Heart right ventricle (tissue), 16 donors: ENCODE measurements at regions not wholly inside any gene's neighbourhood (a gene's known extent, or its start where the extent isn't known, plus 50 kb on each side); places are given as distances from the start of the nearest gene placed in this dataset.

ENCODE experiments used
- ATAC-seq, 8 donors: fragments of 200-7000 bp; cut with Tn5 transposase; one replicate each; pipeline ENCODE4 v1.9.1; 2020; ENCODE audit warnings: mild to moderate bottlenecking in 8 of 8, moderate library complexity in 8 of 8, moderate number of reproducible peaks in 1 of 8
- DNase-seq, 2 donors: peaks; one replicate each; pipeline ENCODE4 v3.0.0-alpha.2; 2020
- H3K27ac ChIP-seq, 10 donors: fragments of 200-600 bp; sonication (generic) in 2 of 10; one replicate each; pipeline versions ENCODE4 v1.5.0 to v1.8.0; 2020 to 2022; ENCODE audit warnings: mild to moderate bottlenecking in 3 of 10
- H3K27me3 ChIP-seq, 7 donors: fragments of 200-600 bp; one replicate each; pipeline ENCODE4 v1.8.0; 2021 to 2022; ENCODE audit warnings: mild to moderate bottlenecking in 2 of 7
- H3K36me3 ChIP-seq, 9 donors: fragments of 200-600 bp; sonication (generic) in 1 of 9; one replicate each; pipeline versions ENCODE4 v1.5.0 to v1.8.0; 2020 to 2022; ENCODE audit warnings: mild to moderate bottlenecking in 2 of 9
- H3K4me1 ChIP-seq, 9 donors: fragments of 200-600 bp; sonication (generic) in 1 of 9; one replicate each; pipeline versions ENCODE4 v1.5.0 to v1.8.0; 2020 to 2022; ENCODE audit warnings: mild to moderate bottlenecking in 4 of 9
- H3K4me3 ChIP-seq, 10 donors: fragments of 200-600 bp; sonication (generic) in 2 of 10; one replicate each; pipeline versions ENCODE4 v1.5.0 to v1.8.0; 2020 to 2022; ENCODE audit warnings: mild to moderate bottlenecking in 7 of 10, moderate library complexity in 2 of 10
- H3K9me3 ChIP-seq, 11 donors: fragments of 200-600 bp in 10 of 11; sonication (generic) in 2 of 11; one replicate each; pipeline versions ENCODE4 v1.5.0 to v1.8.0; 2013 to 2022; ENCODE audit warnings: mild to moderate bottlenecking in 2 of 11, control low read depth in 1 of 11, moderate library complexity in 1 of 11
- WGBS, 2 donors: extraction: QIAGEN DNeasy Blood & Tissue Kit; methylation state at CpG; one replicate each; pipeline ENCODE4 v1.1.7; 2013; ENCODE audit warnings: inconsistent platforms in 1 of 2; 5-methylcytosine and 5-hydroxymethylcytosine counted together
- intact Hi-C, 10 donors: fragments of 100-400 bp; cut with DNase I; formaldehyde crosslinking; loops; one replicate each; pipeline versions ENCODE4 v1.11.1 to v1.14.2; 2022
- TF ChIP-seq, protein P1 (sequence below), 9 donors: fragments of 200-600 bp; sonication (generic) in 2 of 9; IDR thresholded peaks; one replicate each; pipeline versions ENCODE4 v1.5.0 to v1.8.0; 2021 to 2022; ENCODE audit warnings: antibody characterized with exemption in 9 of 9, mild to moderate bottlenecking in 5 of 9, moderate library complexity in 1 of 9
- donor health status: Arrhythmogenic right ventricular cardiomyopathy.
- donor health status: ischemic (EF 13 %, LVEDD 7.1; RV severe dilation, severe dysfunction).
- donor health status: healthy with polysubstance abuse.
- donor health status: DM: no; HTN: yes; CAD: no.
- donor health status: DM: no; HTN: no; CAD: no.
- donor health status: ischemic (EF 25% LVEDD 6.9; RV normal size, moderate dysfunction).
- donor health status: ischemic (EF 25% LVEDD 5.7; RV mildly dilated, moderate dysfunction).
- donor health status: healthy.
- donor health status: DM: yes; HTN: yes; CAD: no.
- donor health status: Ischemic cardiomyopathy.
- donor health status: ischemic (EF 35%, LVEDD 5.7; RV mildly dilated, moderate dysfunction).
- donor health status: nonischemic (EF 11% LVEDD 7.7; RV severe dilation, severe dysfunction).
- donor health status: DM: yes; HTN: yes; CAD: no.
- donor health status: PGD.
- donor health status: ischemic (EF 29% LVEDD 5.4; RV normal size, mild dysfunction).
- donor health status: nonischemic (EF 23%, LVEDD 6.1; RV moderate dilation, normal function).

DNA sequence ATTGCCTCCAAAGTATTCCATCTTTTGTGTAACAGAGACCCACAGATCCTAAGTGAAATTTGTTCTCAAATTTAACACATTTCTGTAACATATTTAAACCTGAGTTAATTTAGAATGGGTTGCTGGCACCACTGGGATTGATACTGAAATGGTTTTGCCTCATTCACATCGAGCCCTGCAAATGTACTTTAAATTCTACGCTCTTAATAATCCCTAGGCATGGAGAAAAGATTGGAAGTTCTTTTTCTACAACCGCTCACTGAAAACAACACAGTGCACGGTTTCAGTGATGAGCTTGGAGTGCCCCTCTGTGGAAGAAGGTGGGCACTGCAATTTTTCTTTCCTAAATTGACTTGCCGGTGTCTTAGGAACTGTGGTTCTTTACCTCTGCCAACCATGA lies 109.9 kb upstream of the ATP11B start:
- no peak overlapping the region for H3K27ac ChIP-seq
- H3K9me3 ChIP-seq = no peaks in the 10 kb centered on the region
- intact Hi-C loops = loop anchor here (1.0 to 10.0 kb wide), 8 partner anchors 971 to 1471 kb away; partner anchors contain the start of gene SOX2 (in 2 of the 10)
- ATAC-seq = peak; percentile 77 to 91 (median 86)
- H3K36me3 ChIP-seq = no peaks in the 10 kb centered on the region
- peaks cover 0 to 17% (median 6%) of the 10 kb centered on the region in 9 donors for H3K4me1 ChIP-seq
- peak in 1 of 2 donors; percentile 40 for DNase-seq
- TF ChIP-seq, protein P1, sequence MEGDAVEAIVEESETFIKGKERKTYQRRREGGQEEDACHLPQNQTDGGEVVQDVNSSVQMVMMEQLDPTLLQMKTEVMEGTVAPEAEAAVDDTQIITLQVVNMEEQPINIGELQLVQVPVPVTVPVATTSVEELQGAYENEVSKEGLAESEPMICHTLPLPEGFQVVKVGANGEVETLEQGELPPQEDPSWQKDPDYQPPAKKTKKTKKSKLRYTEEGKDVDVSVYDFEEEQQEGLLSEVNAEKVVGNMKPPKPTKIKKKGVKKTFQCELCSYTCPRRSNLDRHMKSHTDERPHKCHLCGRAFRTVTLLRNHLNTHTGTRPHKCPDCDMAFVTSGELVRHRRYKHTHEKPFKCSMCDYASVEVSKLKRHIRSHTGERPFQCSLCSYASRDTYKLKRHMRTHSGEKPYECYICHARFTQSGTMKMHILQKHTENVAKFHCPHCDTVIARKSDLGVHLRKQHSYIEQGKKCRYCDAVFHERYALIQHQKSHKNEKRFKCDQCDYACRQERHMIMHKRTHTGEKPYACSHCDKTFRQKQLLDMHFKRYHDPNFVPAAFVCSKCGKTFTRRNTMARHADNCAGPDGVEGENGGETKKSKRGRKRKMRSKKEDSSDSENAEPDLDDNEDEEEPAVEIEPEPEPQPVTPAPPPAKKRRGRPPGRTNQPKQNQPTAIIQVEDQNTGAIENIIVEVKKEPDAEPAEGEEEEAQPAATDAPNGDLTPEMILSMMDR (IDR thresholded peaks at IDR 0.05) = peak; percentile 64 to 94 (median 87)
- peak overlapping the region in 7 of 10 donors; percentile 44 to 63 (median 60) for H3K4me3 ChIP-seq
- 1 to 2% methylated on average over 5 of the region's 5 CpGs for WGBS, 2 donors
- H3K27me3 ChIP-seq = peaks cover 6 to 77% (median 57%) of the 10 kb centered on the region in 7 donors

DNA sequence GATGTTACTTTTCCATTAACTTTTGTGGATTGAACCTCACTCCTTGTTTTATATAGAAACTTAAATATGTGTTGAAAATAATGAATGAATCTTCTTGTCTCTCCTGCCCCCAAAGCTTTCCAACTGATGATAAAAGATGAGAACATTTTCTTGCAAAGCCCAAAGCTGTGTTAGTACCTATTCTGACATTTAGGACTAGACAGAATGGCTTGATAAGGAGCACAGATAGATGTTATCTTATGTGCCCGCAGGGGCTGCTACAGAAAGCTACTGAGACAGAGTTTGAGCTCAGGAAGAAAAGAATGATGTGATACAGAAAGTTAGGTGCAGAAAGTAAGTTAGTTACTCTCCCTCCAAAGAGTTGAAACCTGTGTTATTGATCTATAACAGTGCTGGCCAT lies 109.4 kb upstream of the ATP11B start:
- TF ChIP-seq, protein P1 (IDR thresholded peaks at IDR 0.05) = no peak
- H3K27ac ChIP-seq = no peak overlapping the region
- H3K9me3 ChIP-seq = no peaks in the 10 kb centered on the region
- peaks cover 6 to 81% (median 57%) of the 10 kb centered on the region in 7 donors for H3K27me3 ChIP-seq
- ATAC-seq = no peak
- intact Hi-C loops = loop anchor here (1.0 to 10.0 kb wide), 8 partner anchors 972 to 1472 kb away; partner anchors contain the start of gene SOX2 (in 2 of the 10)
- no peaks in the 10 kb centered on the region for H3K36me3 ChIP-seq
- no peak overlapping the region for H3K4me3 ChIP-seq
- 3 to 12% methylated on average over 1 of the region's 1 CpG for WGBS, 2 donors
- H3K4me1 ChIP-seq = peaks cover 0 to 17% (median 6%) of the 10 kb centered on the region in 9 donors
- DNase-seq = no peak

- intact Hi-C loops = loop anchor here in 6 of 10 donors (10.0 kb wide), 3 partner anchors 981 to 1471 kb away; no protein-coding TSS in a partner anchor
- Histone ChIP-seq H3K27me3 (peaks cover 6 to 79% (median 65%) of the 10 kb centered on the region in 7 donors), H3K36me3 (no peaks in the 10 kb centered on the region), H3K27ac (no peak overlapping the region), H3K9me3 (no peaks in the 10 kb centered on the region), H3K4me3 (no peak overlapping the region), H3K4me1 (peaks cover 0 to 17% (median 6%) of the 10 kb centered on the region in 9 donors)
- DNase-seq (no peak), ATAC-seq (no peak)
- TF ChIP-seq, protein P1 (IDR thresholded peaks at IDR 0.05) = no peak
- WGBS, 2 donors = 57 to 61% methylated on average over 5 of the region's 5 CpGs
Measured at GRCh38 chr3:182686033-182686886, 107.0 kb upstream of the ATP11B start.

GRCh38 chr3:182690172-182690571 lies 103.1 kb upstream of the ATP11B start:
- intact Hi-C loops = no loop called here
- Histone ChIP-seq H3K27me3 (peaks cover 6 to 66% (median 46%) of the 10 kb centered on the region in 7 donors), H3K4me3 (no peak overlapping the region), H3K4me1 (no peaks in the 10 kb centered on the region), H3K36me3 (no peaks in the 10 kb centered on the region), H3K9me3 (no peaks in the 10 kb centered on the region), H3K27ac (no peak overlapping the region)
- ATAC-seq (no peak), DNase-seq (no peak)
- 65 to 73% methylated on average over 2 of the region's 2 CpGs for WGBS, 2 donors
- TF ChIP-seq, protein P1 (IDR thresholded peaks at IDR 0.05) = no peak
